VCaP (cell line): ENCODE measurements at regions not wholly inside any gene's neighbourhood (a gene's known extent, or its start where the extent isn't known, plus 50 kb on each side); places are given as distances from the start of the nearest gene placed in this dataset.

Source experiments
- H3K27ac ChIP-seq: fragments of 450-650 bp; 2 replicates; pipeline ENCODE4 v1.5.1; 2017
- CTCF ChIP-seq: fragments of 450-650 bp; conservative IDR thresholded peaks from 2 replicates; pipeline ENCODE4 v1.5.1; 2017; ENCODE audit warnings: mild to moderate bottlenecking, moderate library complexity

GRCh38 chr2:3970791-3971651, 267.6 kb downstream of the DCDC2C start:
- no peak for TF ChIP-seq CTCF
- no peak overlapping the region for H3K27ac ChIP-seq

GRCh38 chr2:3971652-3972192, 268.3 kb downstream of the DCDC2C start:
- no peak overlapping the region for H3K27ac ChIP-seq
- TF ChIP-seq CTCF, result no peak

- no peak overlapping the region for H3K27ac ChIP-seq
- no peak for TF ChIP-seq CTCF
Observed at GRCh38 chr2:3972377-3972776, 269.0 kb downstream of the DCDC2C start.

GRCh38 chr2:3974765-3975164, 271.4 kb downstream of the DCDC2C start:
- no peak overlapping the region for H3K27ac ChIP-seq
- no peak for TF ChIP-seq CTCF

GRCh38 chr2:3981446-3981987, 278.1 kb downstream of the DCDC2C start:
- TF ChIP-seq CTCF, result no peak

GRCh38 chr2:3982160-3982559, 278.8 kb downstream of the DCDC2C start:
- H3K27ac ChIP-seq, result no peak overlapping the region
- TF ChIP-seq CTCF, result no peak

More at GRCh38 chr2:3981446-3981987, 278.1 kb downstream of the DCDC2C start:
- H3K27ac ChIP-seq, result peak overlapping the region; percentile 80

GRCh38 chr2:3986063-3986462, 282.7 kb downstream of the DCDC2C start:
- H3K27ac ChIP-seq, result no peak overlapping the region
- no peak for TF ChIP-seq CTCF
